Transverse colon (tissue), 1 donor: ENCODE measurements at regions not wholly inside any gene's neighbourhood (a gene's known extent, or its start where the extent isn't known, plus 50 kb on each side); places are given as distances from the start of the nearest gene placed in this dataset.

Experiments used
- EP300 ChIP-seq: sonication (generic); formaldehyde crosslinking; IDR thresholded peaks from one replicate; pipeline ENCODE4 v1.6.1; 2017; ENCODE audit warnings: antibody characterized with exemption, low read depth
- POLR2A ChIP-seq: fragments of 450-650 bp; IDR thresholded peaks from one replicate; pipeline ENCODE4 v1.6.1; 2016; ENCODE audit warnings: antibody characterized with exemption, mild to moderate bottlenecking, moderate library complexity

GRCh38 chr15:96264801-96265515, 65.5 kb upstream of the NR2F2 start:
- no peak for TF ChIP-seq POLR2A
- TF ChIP-seq EP300: no peak
